ENCODE measurements at regions not wholly inside any gene's neighbourhood (a gene's known extent, or its start where the extent isn't known, plus 50 kb on each side); places are given as distances from the start of the nearest gene placed in this dataset.

GRCh38 chr18:34509163-34509562, 200.9 kb upstream of the DTNA start:
- Histone ChIP-seq H3K36me3 (no peaks in the 10 kb centered on the region), H3K4me1 (no peaks in the 10 kb centered on the region), H3K27me3 (no peaks in the 10 kb centered on the region), H3K9me3 (no peaks in the 10 kb centered on the region), H3K4me3 (ENCODE audit: low read depth, low read length) (no peak overlapping the region)
- no peak for DNase-seq
- TF ChIP-seq CTCF (IDR thresholded peaks at IDR 0.05; ENCODE audit: low read depth, low read length): no peak

- H3K36me3 ChIP-seq: no peaks in the 10 kb centered on the region
- no peak overlapping the region for H3K4me3 ChIP-seq (ENCODE audit: low read depth, low read length)
- H3K27me3 ChIP-seq: no peaks in the 10 kb centered on the region
- no peaks in the 10 kb centered on the region for H3K4me1 ChIP-seq
- DNase-seq: no peak
- H3K9me3 ChIP-seq: no peaks in the 10 kb centered on the region
- no peak for TF ChIP-seq CTCF (IDR thresholded peaks at IDR 0.05; ENCODE audit: low read depth, low read length)
Measured at GRCh38 chr18:34509879-34510586, 200.1 kb upstream of the DTNA start.

GRCh38 chr18:34510926-34511325, 199.2 kb upstream of the DTNA start:
- DNase-seq: no peak
- Histone ChIP-seq H3K9me3 (no peaks in the 10 kb centered on the region), H3K4me1 (no peaks in the 10 kb centered on the region), H3K36me3 (no peaks in the 10 kb centered on the region), H3K4me3 (ENCODE audit: low read depth, low read length) (no peak overlapping the region), H3K27me3 (no peaks in the 10 kb centered on the region)
- no peak for TF ChIP-seq CTCF (IDR thresholded peaks at IDR 0.05; ENCODE audit: low read depth, low read length)

GRCh38 chr18:34511435-34511834, 198.7 kb upstream of the DTNA start:
- DNase-seq: no peak
- Histone ChIP-seq H3K9me3 (no peaks in the 10 kb centered on the region), H3K4me3 (ENCODE audit: low read depth, low read length) (no peak overlapping the region), H3K27me3 (no peaks in the 10 kb centered on the region), H3K36me3 (no peaks in the 10 kb centered on the region), H3K4me1 (no peaks in the 10 kb centered on the region)
- TF ChIP-seq CTCF (IDR thresholded peaks at IDR 0.05; ENCODE audit: low read depth, low read length): no peak

GRCh38 chr18:34511879-34512278, 198.2 kb upstream of the DTNA start:
- Histone ChIP-seq H3K4me3 (ENCODE audit: low read depth, low read length) (no peak overlapping the region), H3K4me1 (no peaks in the 10 kb centered on the region), H3K36me3 (no peaks in the 10 kb centered on the region), H3K27me3 (no peaks in the 10 kb centered on the region), H3K9me3 (no peaks in the 10 kb centered on the region)
- no peak for DNase-seq
- TF ChIP-seq CTCF (IDR thresholded peaks at IDR 0.05; ENCODE audit: low read depth, low read length): no peak

GRCh38 chr18:34514238-34514637, 195.9 kb upstream of the DTNA start:
- Histone ChIP-seq H3K4me1 (no peaks in the 10 kb centered on the region), H3K4me3 (ENCODE audit: low read depth, low read length) (no peak overlapping the region), H3K27me3 (no peaks in the 10 kb centered on the region), H3K36me3 (no peaks in the 10 kb centered on the region), H3K9me3 (no peaks in the 10 kb centered on the region)
- DNase-seq: no peak
- TF ChIP-seq CTCF (IDR thresholded peaks at IDR 0.05; ENCODE audit: low read depth, low read length): no peak

Data from BE2C (cell line).